ENCODE measurements at regions not wholly inside any gene's neighbourhood (a gene's known extent, or its start where the extent isn't known, plus 50 kb on each side); places are given as distances from the start of the nearest gene placed in this dataset.

- Histone ChIP-seq H3K9ac (ENCODE audit: low read length in 2 of 2) (no peak overlapping the region), H3K36me3 (ENCODE audit: control insufficient read depth in 2 of 2, insufficient read depth in 2 of 2, low read length in 2 of 2) (no peaks in the 10 kb centered on the region), H3K27ac (ENCODE audit: low read length) (no peak overlapping the region), H3K9me3 (ENCODE audit: control insufficient read depth in 2 of 2, low read length in 2 of 2) (no peaks in the 10 kb centered on the region), H3K4me1 (ENCODE audit: control insufficient read depth, insufficient read depth, low read length) (no peaks in the 10 kb centered on the region), H3K27me3 (ENCODE audit: control insufficient read depth in 1 of 2, insufficient read depth in 2 of 2, low read length in 2 of 2) (no peaks in the 10 kb centered on the region), H3K4me3 (ENCODE audit: low read length in 2 of 2) (no peak overlapping the region)
These were observed 267.3 kb downstream of the DLEU7 start for GRCh38 chr13:50576156-50576555.

GRCh38 chr13:50577806-50578205, 265.7 kb downstream of the DLEU7 start:
- H3K27ac ChIP-seq (ENCODE audit: low read length), result no peak overlapping the region
- H3K9ac ChIP-seq (ENCODE audit: low read length in 2 of 2), result no peak overlapping the region
- H3K9me3 ChIP-seq (ENCODE audit: control insufficient read depth in 2 of 2, low read length in 2 of 2), result no peaks in the 10 kb centered on the region
- H3K36me3 ChIP-seq (ENCODE audit: control insufficient read depth in 2 of 2, insufficient read depth in 2 of 2, low read length in 2 of 2), result no peaks in the 10 kb centered on the region
- H3K27me3 ChIP-seq (ENCODE audit: control insufficient read depth in 1 of 2, insufficient read depth in 2 of 2, low read length in 2 of 2), result no peaks in the 10 kb centered on the region
- no peak overlapping the region for H3K4me3 ChIP-seq (ENCODE audit: low read length in 2 of 2)
- no peaks in the 10 kb centered on the region for H3K4me1 ChIP-seq (ENCODE audit: control insufficient read depth, insufficient read depth, low read length)

- Histone ChIP-seq H3K4me3 (ENCODE audit: low read length in 2 of 2) (no peak overlapping the region), H3K36me3 (ENCODE audit: control insufficient read depth in 2 of 2, insufficient read depth in 2 of 2, low read length in 2 of 2) (no peaks in the 10 kb centered on the region), H3K27me3 (ENCODE audit: control insufficient read depth in 1 of 2, insufficient read depth in 2 of 2, low read length in 2 of 2) (no peaks in the 10 kb centered on the region), H3K27ac (ENCODE audit: low read length) (no peak overlapping the region), H3K9ac (ENCODE audit: low read length in 2 of 2) (no peak overlapping the region), H3K4me1 (ENCODE audit: control insufficient read depth, insufficient read depth, low read length) (no peaks in the 10 kb centered on the region), H3K9me3 (ENCODE audit: control insufficient read depth in 2 of 2, low read length in 2 of 2) (peaks cover 0 to 2% of the 10 kb centered on the region in 2 donors)
These were observed 262.7 kb downstream of the DLEU7 start for GRCh38 chr13:50580684-50581305.

DNA sequence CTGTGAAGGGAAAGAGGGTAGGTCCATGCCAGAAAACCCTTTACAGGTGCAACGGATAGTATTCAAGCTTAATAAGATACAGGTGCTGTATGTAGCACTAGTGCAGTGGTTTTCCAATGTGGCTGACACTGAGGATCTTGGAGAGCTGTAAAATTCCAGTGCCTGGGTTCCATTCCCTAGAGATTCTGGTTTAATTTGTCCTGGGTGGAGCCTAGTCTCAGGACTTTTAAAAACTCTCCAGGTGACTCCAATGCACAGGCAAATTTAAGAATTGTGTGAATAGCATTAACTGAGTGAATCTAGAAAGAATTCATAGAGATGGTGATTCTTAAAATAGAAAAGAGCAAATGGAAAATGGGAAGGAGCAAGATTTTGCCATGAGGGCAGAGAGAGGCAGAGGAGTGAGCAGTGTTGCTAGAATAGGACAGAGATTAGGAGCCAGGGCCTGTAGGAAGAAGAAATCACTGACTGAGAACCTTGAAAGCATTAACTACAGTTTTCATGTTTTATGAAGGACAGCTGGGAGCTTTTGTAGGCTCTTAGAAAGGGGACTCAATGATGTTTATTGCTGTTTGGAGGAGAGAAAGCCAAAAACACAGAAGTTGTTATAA, 261.8 kb downstream of the DLEU7 start:
- H3K27me3 ChIP-seq (ENCODE audit: control insufficient read depth in 1 of 2, insufficient read depth in 2 of 2, low read length in 2 of 2), result no peaks in the 10 kb centered on the region
- no peak overlapping the region for H3K9ac ChIP-seq (ENCODE audit: low read length in 2 of 2)
- H3K9me3 ChIP-seq (ENCODE audit: control insufficient read depth in 2 of 2, low read length in 2 of 2), result peaks cover 0 to 2% of the 10 kb centered on the region in 2 donors
- no peak overlapping the region for H3K4me3 ChIP-seq (ENCODE audit: low read length in 2 of 2)
- no peaks in the 10 kb centered on the region for H3K36me3 ChIP-seq (ENCODE audit: control insufficient read depth in 2 of 2, insufficient read depth in 2 of 2, low read length in 2 of 2)
- H3K4me1 ChIP-seq (ENCODE audit: control insufficient read depth, insufficient read depth, low read length), result no peaks in the 10 kb centered on the region
- no peak overlapping the region for H3K27ac ChIP-seq (ENCODE audit: low read length)

DNA sequence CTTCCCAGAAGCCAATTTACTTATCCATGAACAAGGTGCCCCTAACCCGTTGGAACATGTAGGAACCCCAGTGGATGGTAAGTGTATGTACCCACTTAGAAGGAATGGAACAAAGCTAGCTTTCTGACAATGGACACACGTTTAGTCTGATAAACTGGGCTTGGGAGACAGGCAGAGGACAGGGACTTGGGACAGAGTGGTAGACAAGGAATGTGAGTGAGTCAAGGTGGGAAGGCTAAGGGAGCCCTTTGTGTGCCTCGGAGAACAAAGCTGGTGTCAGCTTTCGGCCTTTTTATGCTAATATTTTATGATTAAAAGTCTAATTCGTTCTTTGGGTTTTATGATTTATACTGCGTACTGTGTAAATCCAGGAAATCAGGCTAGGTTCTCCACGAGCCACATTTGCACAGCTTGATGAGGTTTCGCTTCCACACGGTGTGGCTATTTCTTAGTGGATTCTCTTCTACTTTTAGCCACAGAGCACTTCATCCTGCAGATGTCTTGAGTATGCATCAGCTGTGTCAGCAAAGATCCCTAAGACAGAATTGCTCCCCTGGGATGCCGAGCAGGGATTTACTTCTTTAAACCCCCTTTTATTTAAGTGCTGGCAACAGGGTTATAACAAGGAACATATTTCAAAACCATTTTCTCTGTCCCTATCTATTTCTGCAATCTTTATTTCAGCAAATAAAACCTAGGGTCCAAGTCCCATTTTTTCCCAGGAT, 258.5 kb downstream of the DLEU7 start:
- H3K27ac ChIP-seq (ENCODE audit: low read length), result no peak overlapping the region
- H3K9me3 ChIP-seq (ENCODE audit: control insufficient read depth in 2 of 2, low read length in 2 of 2), result peaks cover 0 to 2% of the 10 kb centered on the region in 2 donors
- no peak overlapping the region for H3K4me3 ChIP-seq (ENCODE audit: low read length in 2 of 2)
- no peak overlapping the region for H3K9ac ChIP-seq (ENCODE audit: low read length in 2 of 2)
- H3K27me3 ChIP-seq (ENCODE audit: control insufficient read depth in 1 of 2, insufficient read depth in 2 of 2, low read length in 2 of 2), result no peaks in the 10 kb centered on the region
- no peaks in the 10 kb centered on the region for H3K4me1 ChIP-seq (ENCODE audit: control insufficient read depth, insufficient read depth, low read length)
- H3K36me3 ChIP-seq (ENCODE audit: control insufficient read depth in 2 of 2, insufficient read depth in 2 of 2, low read length in 2 of 2), result no peaks in the 10 kb centered on the region

- H3K36me3 ChIP-seq (ENCODE audit: control insufficient read depth in 2 of 2, insufficient read depth in 2 of 2, low read length in 2 of 2), result no peaks in the 10 kb centered on the region
- no peak overlapping the region for H3K9ac ChIP-seq (ENCODE audit: low read length in 2 of 2)
- peaks cover 0 to 2% of the 10 kb centered on the region in 2 donors for H3K9me3 ChIP-seq (ENCODE audit: control insufficient read depth in 2 of 2, low read length in 2 of 2)
- H3K27ac ChIP-seq (ENCODE audit: low read length), result no peak overlapping the region
- no peaks in the 10 kb centered on the region for H3K27me3 ChIP-seq (ENCODE audit: control insufficient read depth in 1 of 2, insufficient read depth in 2 of 2, low read length in 2 of 2)
- H3K4me3 ChIP-seq (ENCODE audit: low read length in 2 of 2), result no peak overlapping the region
- H3K4me1 ChIP-seq (ENCODE audit: control insufficient read depth, insufficient read depth, low read length), result no peaks in the 10 kb centered on the region
These were observed 257.6 kb downstream of the DLEU7 start for GRCh38 chr13:50585674-50586413.

GRCh38 chr13:50586414-50587083, 256.9 kb downstream of the DLEU7 start:
- Histone ChIP-seq H3K4me1 (ENCODE audit: control insufficient read depth, insufficient read depth, low read length) (no peaks in the 10 kb centered on the region), H3K36me3 (ENCODE audit: control insufficient read depth in 2 of 2, insufficient read depth in 2 of 2, low read length in 2 of 2) (no peaks in the 10 kb centered on the region), H3K4me3 (ENCODE audit: low read length in 2 of 2) (no peak overlapping the region), H3K27me3 (ENCODE audit: control insufficient read depth in 1 of 2, insufficient read depth in 2 of 2, low read length in 2 of 2) (no peaks in the 10 kb centered on the region), H3K9ac (ENCODE audit: low read length in 2 of 2) (no peak overlapping the region), H3K9me3 (ENCODE audit: control insufficient read depth in 2 of 2, low read length in 2 of 2) (peaks cover 0 to 2% of the 10 kb centered on the region in 2 donors), H3K27ac (ENCODE audit: low read length) (no peak overlapping the region)

DNA sequence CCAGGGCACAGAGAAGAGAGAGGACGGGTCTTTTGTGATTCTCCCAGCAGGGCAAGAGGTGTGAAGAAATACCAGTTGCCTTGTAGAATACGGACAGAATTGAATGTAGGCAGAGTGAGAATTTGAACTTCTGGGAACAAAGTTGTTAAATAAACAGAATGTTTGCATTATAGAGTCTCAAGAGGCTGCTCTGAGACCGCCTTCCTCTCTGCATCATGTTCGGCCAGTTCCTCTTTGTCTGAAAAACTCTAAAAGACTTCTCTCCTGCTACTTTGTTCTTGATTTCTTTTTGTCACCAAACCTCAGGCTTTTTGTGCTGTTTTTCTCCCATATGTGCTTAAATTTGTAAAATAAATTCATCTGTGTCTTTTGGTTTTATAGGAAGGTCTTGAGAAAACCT, 256.4 kb downstream of the DLEU7 start:
- Histone ChIP-seq H3K9ac (ENCODE audit: low read length in 2 of 2) (no peak overlapping the region), H3K27ac (ENCODE audit: low read length) (no peak overlapping the region), H3K36me3 (ENCODE audit: control insufficient read depth in 2 of 2, insufficient read depth in 2 of 2, low read length in 2 of 2) (no peaks in the 10 kb centered on the region), H3K27me3 (ENCODE audit: control insufficient read depth in 1 of 2, insufficient read depth in 2 of 2, low read length in 2 of 2) (no peaks in the 10 kb centered on the region), H3K4me1 (ENCODE audit: control insufficient read depth, insufficient read depth, low read length) (no peaks in the 10 kb centered on the region), H3K4me3 (ENCODE audit: low read length in 2 of 2) (no peak overlapping the region), H3K9me3 (ENCODE audit: control insufficient read depth in 2 of 2, low read length in 2 of 2) (peaks cover 0 to 2% of the 10 kb centered on the region in 2 donors)

DNA sequence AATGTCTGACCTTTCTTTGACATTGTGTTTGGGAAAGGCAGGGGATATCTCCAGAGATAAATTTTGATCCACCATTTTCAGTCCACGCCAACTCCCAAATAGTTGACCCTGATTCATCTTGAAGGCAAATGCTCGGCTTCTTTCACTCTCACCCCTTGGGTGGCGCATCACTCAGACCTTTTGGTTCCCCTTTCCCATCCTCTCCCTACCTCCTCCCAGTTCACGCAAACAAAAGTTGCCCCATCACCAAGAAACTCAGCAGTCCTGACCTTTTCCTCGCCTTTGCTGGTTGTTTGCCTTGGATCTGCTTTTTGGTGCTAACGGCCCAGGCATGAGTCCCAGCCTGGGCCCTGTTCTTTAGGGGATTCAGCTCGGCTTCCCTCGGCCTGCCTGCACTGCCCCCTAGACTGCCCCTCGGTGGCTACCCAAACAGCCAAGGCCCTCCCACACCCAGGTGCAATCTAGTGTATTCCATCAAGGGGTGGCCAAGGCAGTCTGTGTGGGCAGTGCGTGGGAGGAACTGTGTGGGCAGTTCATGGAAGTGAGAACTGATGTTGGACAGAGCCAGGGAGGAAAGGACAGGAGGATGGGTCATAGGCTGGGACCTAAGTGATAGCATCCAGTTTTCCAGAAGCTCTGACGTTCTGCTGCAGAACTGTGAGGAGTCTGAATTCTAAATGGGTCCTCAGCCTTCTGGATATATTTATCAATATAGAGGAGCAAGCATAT, 255.7 kb downstream of the DLEU7 start:
- no peak overlapping the region for H3K9ac ChIP-seq (ENCODE audit: low read length in 2 of 2)
- H3K4me3 ChIP-seq (ENCODE audit: low read length in 2 of 2), result no peak overlapping the region
- H3K27ac ChIP-seq (ENCODE audit: low read length), result no peak overlapping the region
- H3K27me3 ChIP-seq (ENCODE audit: control insufficient read depth in 1 of 2, insufficient read depth in 2 of 2, low read length in 2 of 2), result no peaks in the 10 kb centered on the region
- H3K9me3 ChIP-seq (ENCODE audit: control insufficient read depth in 2 of 2, low read length in 2 of 2), result peaks cover 0 to 2% of the 10 kb centered on the region in 2 donors
- no peaks in the 10 kb centered on the region for H3K4me1 ChIP-seq (ENCODE audit: control insufficient read depth, insufficient read depth, low read length)
- no peaks in the 10 kb centered on the region for H3K36me3 ChIP-seq (ENCODE audit: control insufficient read depth in 2 of 2, insufficient read depth in 2 of 2, low read length in 2 of 2)
